ENCODE measurements at regions not wholly inside any gene's neighbourhood (a gene's known extent, or its start where the extent isn't known, plus 50 kb on each side); places are given as distances from the start of the nearest gene placed in this dataset.

GRCh38 chr9:1794547-1795270 lies 220.4 kb upstream of the SMARCA2 start:
- DNase-seq (ENCODE audit: low spot score in 2 of 2) (no peak), ATAC-seq (no peak)
- no peaks in the 10 kb centered on the region for H3K36me3 Mint-ChIP-seq
- no peaks in the 10 kb centered on the region for H3K9me3 Mint-ChIP-seq
- no peak overlapping the region for H3K27ac Mint-ChIP-seq

DNA sequence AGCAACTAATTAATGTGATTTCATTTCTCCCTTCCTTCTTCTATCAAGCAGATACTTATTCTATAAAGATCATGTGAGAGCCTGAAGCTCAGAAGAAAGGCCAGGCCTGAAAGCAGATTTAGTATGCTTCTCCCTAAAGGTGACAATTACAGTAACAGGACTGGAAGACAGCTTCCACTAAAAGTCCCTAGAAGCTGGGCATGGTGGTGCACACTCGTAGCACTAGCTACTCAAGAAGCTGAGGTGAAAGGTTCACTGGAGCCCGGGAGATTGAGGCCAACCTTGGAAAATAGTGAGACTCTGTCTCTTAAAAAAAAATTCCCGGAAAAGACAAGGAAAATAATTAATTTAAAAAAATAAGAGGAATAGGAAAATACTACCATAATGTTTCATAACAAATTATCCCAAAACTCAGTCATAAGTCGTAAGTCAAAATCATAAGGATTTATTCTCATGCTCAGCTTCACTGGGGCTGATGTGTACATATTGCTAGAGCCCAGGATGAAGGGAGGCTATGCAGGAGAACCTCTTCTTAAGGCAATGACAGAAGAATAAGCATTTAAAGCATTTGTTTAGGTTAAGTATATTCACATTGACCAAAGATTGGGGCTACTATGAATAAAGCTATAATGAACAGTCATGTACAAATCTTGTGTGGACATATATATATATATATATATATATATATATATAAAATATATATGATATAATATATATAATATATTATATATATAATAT lies 210.8 kb upstream of the SMARCA2 start:
- DNase-seq (ENCODE audit: low spot score in 2 of 2) (no peak), ATAC-seq (peak; percentile 78 to 93)
- no peaks in the 10 kb centered on the region for H3K36me3 Mint-ChIP-seq
- peaks cover 0 to 4% of the 10 kb centered on the region in 2 donors for H3K9me3 Mint-ChIP-seq
- H3K27ac Mint-ChIP-seq, result no peak overlapping the region

GRCh38 chr9:1829719-1830118 lies 185.4 kb upstream of the SMARCA2 start:
- H3K36me3 Mint-ChIP-seq, result no peaks in the 10 kb centered on the region
- no peak overlapping the region for H3K27ac Mint-ChIP-seq
- no peaks in the 10 kb centered on the region for H3K9me3 Mint-ChIP-seq
- ATAC-seq, result no peak
- no peak for DNase-seq (ENCODE audit: low spot score in 2 of 2)

DNA sequence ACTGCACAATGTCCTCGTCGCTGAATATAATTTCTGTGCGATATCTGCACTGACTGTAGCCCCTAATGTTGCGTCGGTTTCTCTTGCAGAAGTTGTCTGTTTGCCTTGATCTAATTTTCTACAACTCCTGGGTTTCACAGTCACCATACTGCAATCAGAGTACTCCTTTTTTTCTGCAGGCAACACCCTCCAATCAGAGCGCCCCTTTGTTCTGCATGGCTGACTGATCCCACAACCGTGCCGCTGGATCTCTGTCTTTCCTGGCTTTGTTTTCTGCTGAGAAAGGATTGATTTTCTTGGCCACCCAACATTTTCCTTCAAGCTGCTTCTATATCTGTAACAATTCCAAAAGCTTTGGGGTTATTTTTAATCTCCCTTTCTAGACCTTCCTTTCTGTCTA lies 182.2 kb upstream of the SMARCA2 start:
- no peaks in the 10 kb centered on the region for H3K9me3 Mint-ChIP-seq

GRCh38 chr9:1837453-1838084 lies 177.6 kb upstream of the SMARCA2 start:
- H3K36me3 Mint-ChIP-seq, result no peaks in the 10 kb centered on the region
- no peak overlapping the region for H3K27ac Mint-ChIP-seq
- DNase-seq (ENCODE audit: low spot score in 2 of 2) (no peak), ATAC-seq (no peak)
- no peaks in the 10 kb centered on the region for H3K9me3 Mint-ChIP-seq

More for the DNA sequence above, 182.2 kb upstream of the SMARCA2 start:
- Mint-ChIP-seq H3K27ac (no peak overlapping the region), H3K36me3 (no peaks in the 10 kb centered on the region)
- no peak for DNase-seq (ENCODE audit: low spot score in 2 of 2)
- ATAC-seq, result no peak

- ATAC-seq, result no peak
- Mint-ChIP-seq H3K27ac (no peak overlapping the region), H3K36me3 (no peaks in the 10 kb centered on the region), H3K9me3 (no peaks in the 10 kb centered on the region)
- no peak for DNase-seq (ENCODE audit: low spot score in 2 of 2)
Observed at GRCh38 chr9:1839909-1840308, 175.2 kb upstream of the SMARCA2 start.

GRCh38 chr9:1845425-1845824 lies 169.7 kb upstream of the SMARCA2 start:
- DNase-seq (ENCODE audit: low spot score in 2 of 2), result no peak
- H3K36me3 Mint-ChIP-seq, result no peaks in the 10 kb centered on the region
- no peak overlapping the region for H3K27ac Mint-ChIP-seq
- ATAC-seq, result no peak
- H3K9me3 Mint-ChIP-seq, result no peaks in the 10 kb centered on the region

DNA sequence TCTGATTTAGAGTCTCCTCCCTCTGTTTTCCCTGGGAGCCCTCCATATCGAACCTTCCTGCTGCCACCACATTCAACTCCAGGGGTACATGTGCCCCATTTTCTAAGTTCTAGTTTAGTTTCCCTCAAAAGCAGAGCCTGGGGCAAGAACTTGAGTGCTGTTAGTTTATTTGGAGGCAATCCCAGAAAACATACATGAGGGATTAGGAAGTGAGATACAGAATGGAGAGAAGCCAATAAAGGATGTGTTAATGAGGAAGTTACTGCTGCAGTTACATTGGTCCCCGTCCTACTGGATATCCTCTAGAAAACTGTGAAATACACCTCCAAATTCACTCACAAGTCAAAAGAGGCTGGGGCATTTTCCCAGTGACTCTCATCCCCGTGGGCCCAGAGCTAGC lies 159.4 kb upstream of the SMARCA2 start:
- ATAC-seq, result no peak
- no peak for DNase-seq (ENCODE audit: low spot score in 2 of 2)
- H3K9me3 Mint-ChIP-seq, result peaks cover 0 to 7% of the 10 kb centered on the region in 2 donors
- H3K27ac Mint-ChIP-seq, result no peak overlapping the region
- no peaks in the 10 kb centered on the region for H3K36me3 Mint-ChIP-seq

DNA sequence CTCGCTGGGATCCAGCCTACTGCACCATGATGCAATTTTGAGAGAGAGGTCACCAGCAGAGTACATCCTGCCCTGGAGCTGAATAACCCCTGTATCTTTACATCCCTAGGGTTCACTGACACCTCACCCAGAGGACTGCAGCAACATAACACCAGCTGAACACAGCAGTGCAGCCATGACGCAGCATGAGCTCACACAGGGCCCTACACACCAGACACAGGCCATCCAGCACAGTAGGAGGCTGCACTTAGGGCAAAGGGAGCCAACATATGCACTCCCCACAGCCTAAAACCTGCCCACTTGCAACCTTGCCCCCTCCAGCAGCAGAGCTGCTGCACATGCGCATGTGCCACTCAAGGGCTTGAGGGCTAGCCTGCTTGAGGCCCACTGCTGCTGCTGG lies 157.3 kb upstream of the SMARCA2 start:
- Mint-ChIP-seq H3K27ac (no peak overlapping the region), H3K36me3 (peaks cover 6 to 8% of the 10 kb centered on the region in 2 donors)
- no peak for ATAC-seq

GRCh38 chr9:1869843-1870242 lies 145.3 kb upstream of the SMARCA2 start:
- Mint-ChIP-seq H3K9me3 (no peaks in the 10 kb centered on the region), H3K36me3 (no peaks in the 10 kb centered on the region), H3K27ac (no peak overlapping the region)
- DNase-seq (ENCODE audit: low spot score in 2 of 2) (peak in 1 of 2 donors; percentile 50), ATAC-seq (peak; percentile 53 to 87)

More for the DNA sequence above, 157.3 kb upstream of the SMARCA2 start:
- no peak for DNase-seq (ENCODE audit: low spot score in 2 of 2)
- H3K9me3 Mint-ChIP-seq, result peaks cover 8 to 9% of the 10 kb centered on the region in 2 donors

DNA sequence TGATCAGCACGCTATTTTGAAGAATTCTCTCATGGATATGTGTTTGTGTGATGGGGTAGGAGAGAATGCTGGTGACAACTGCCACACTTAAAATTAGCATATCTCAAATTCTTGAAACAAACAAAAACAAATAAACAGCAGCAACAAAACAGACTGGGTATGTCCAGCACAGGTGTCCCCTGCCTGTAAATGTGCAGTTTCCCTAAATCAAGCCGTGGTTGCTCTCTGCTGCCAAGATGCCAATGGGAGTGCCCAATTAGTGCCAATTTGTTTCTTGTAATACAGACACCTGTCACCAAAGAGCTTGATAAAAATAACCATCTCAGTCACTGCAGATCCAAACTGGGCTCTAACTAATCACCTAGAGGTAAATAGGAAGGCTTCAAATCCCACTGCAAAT lies 144.2 kb upstream of the SMARCA2 start:
- no peak overlapping the region for H3K27ac Mint-ChIP-seq
- DNase-seq (ENCODE audit: low spot score in 2 of 2) (no peak), ATAC-seq (no peak)
- no peaks in the 10 kb centered on the region for H3K36me3 Mint-ChIP-seq
- H3K9me3 Mint-ChIP-seq, result no peaks in the 10 kb centered on the region

GRCh38 chr9:1871626-1872419 lies 143.3 kb upstream of the SMARCA2 start:
- no peak for ATAC-seq
- no peak for DNase-seq (ENCODE audit: low spot score in 2 of 2)
- H3K27ac Mint-ChIP-seq, result no peak overlapping the region
- H3K36me3 Mint-ChIP-seq, result no peaks in the 10 kb centered on the region
- H3K9me3 Mint-ChIP-seq, result no peaks in the 10 kb centered on the region

GRCh38 chr9:1875251-1875851 lies 139.8 kb upstream of the SMARCA2 start:
- no peak for DNase-seq (ENCODE audit: low spot score in 2 of 2)
- no peaks in the 10 kb centered on the region for H3K9me3 Mint-ChIP-seq
- peaks cover 0 to 5% of the 10 kb centered on the region in 2 donors for H3K36me3 Mint-ChIP-seq
- peak overlapping the region in 1 of 2 donors; percentile 66 for H3K27ac Mint-ChIP-seq
- peak in 1 of 2 donors; percentile 17 for ATAC-seq

DNA sequence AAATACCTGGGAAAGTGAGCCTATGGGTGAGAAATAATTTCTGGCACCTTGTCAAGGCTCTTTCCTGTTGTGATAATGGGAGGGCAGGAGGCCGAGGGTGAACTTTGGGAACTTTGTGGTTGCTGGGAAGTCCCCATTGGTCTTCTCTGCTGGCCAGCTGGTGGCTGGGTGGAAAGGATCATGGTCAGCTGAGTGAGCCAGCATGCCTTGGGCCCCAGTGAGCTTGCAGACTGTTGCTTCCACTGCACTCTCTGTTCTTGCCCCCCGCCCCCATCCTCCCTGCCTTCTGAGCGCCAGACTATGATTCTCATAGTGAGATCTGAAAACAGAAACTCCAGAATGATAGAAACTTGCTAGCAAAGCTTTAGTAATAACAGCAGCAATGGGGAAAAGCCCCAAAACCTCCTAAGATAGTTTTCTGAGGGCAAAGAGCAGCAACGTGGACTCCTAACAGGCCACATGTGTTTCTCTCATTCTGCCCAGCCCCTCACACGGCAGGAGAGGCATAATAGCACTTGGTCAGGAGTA lies 139.2 kb upstream of the SMARCA2 start:
- H3K9me3 Mint-ChIP-seq, result no peaks in the 10 kb centered on the region
- DNase-seq (ENCODE audit: low spot score in 2 of 2) (peak; percentile 70 to 74), ATAC-seq (peak; percentile 70 to 71)
- peaks cover 0 to 5% of the 10 kb centered on the region in 2 donors for H3K36me3 Mint-ChIP-seq
- peak overlapping the region in 1 of 2 donors; percentile 88 for H3K27ac Mint-ChIP-seq

- peak in 1 of 2 donors; percentile 7 for ATAC-seq
- Mint-ChIP-seq H3K36me3 (peaks cover 0 to 5% of the 10 kb centered on the region in 2 donors), H3K27ac (peak overlapping the region in 1 of 2 donors; percentile 94), H3K9me3 (no peaks in the 10 kb centered on the region)
- peak in 1 of 2 donors; percentile 18 for DNase-seq (ENCODE audit: low spot score in 2 of 2)
Observed at GRCh38 chr9:1876891-1877496, 138.2 kb upstream of the SMARCA2 start.

DNA sequence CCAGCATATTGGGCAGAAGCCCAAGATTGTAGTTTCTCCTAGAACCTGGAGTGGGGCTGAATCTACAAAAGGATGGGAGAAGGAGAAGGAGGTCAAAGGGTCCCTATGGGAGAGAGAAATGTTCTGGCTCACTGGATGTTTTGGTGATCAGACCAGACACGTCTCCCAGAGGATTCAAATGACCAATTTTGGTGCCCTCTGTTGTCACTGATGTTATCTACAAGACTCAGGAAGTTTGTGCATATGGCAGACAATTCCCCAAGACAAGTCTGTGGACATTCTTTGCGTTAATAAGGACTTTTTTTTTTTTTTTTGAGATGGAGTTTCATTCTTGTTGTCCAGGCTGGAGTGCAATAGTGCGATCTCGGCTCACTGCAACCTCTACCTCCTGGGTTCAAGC lies 137.2 kb upstream of the SMARCA2 start:
- peak overlapping the region in 1 of 2 donors; percentile 94 for H3K27ac Mint-ChIP-seq
- no peak for ATAC-seq
- H3K36me3 Mint-ChIP-seq, result peaks cover 0 to 5% of the 10 kb centered on the region in 2 donors
- no peak for DNase-seq (ENCODE audit: low spot score in 2 of 2)
- H3K9me3 Mint-ChIP-seq, result no peaks in the 10 kb centered on the region
